HL-60 (cell line): ENCODE measurements at regions not wholly inside any gene's neighbourhood (a gene's known extent, or its start where the extent isn't known, plus 50 kb on each side); places are given as distances from the start of the nearest gene placed in this dataset.

Source experiments
- POLR2AphosphoS5 ChIP-seq: IDR thresholded peaks from 2 replicates; pipeline ENCODE4 v1.6.1; 2012; ENCODE audit warnings: low read depth
- SPI1 ChIP-seq: IDR thresholded peaks from 2 replicates; pipeline ENCODE4 v1.6.1; 2012; ENCODE audit warnings: low read depth, mild to moderate bottlenecking, borderline replicate concordance
- TF ChIP-seq, protein P1 (sequence below): IDR thresholded peaks from one replicate; pipeline ENCODE4 v1.5.1; 2011; ENCODE audit warnings: low read length, control low read depth, inconsistent platforms; ENCODE audit not compliant: insufficient read depth

DNA sequence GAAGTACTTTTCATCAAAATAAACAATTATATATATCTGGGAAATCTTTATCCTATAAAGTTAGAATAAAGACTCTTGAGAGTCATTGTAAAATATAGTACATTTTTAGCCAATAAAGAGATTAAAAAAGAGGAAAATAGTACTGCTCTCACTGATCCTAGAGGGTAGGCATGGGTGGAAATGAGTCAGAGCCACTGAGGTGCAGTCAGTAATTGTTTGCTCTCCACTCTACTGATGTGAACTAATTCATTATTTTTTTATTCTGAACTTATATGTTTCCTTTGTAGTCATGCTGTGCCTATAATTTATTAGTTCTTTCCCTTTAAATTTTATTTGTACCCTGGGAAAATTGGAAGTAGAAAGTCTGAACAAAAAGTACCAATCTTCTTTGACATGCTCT lies 1359.4 kb upstream of the GJE1 start:
- TF ChIP-seq, protein P1, sequence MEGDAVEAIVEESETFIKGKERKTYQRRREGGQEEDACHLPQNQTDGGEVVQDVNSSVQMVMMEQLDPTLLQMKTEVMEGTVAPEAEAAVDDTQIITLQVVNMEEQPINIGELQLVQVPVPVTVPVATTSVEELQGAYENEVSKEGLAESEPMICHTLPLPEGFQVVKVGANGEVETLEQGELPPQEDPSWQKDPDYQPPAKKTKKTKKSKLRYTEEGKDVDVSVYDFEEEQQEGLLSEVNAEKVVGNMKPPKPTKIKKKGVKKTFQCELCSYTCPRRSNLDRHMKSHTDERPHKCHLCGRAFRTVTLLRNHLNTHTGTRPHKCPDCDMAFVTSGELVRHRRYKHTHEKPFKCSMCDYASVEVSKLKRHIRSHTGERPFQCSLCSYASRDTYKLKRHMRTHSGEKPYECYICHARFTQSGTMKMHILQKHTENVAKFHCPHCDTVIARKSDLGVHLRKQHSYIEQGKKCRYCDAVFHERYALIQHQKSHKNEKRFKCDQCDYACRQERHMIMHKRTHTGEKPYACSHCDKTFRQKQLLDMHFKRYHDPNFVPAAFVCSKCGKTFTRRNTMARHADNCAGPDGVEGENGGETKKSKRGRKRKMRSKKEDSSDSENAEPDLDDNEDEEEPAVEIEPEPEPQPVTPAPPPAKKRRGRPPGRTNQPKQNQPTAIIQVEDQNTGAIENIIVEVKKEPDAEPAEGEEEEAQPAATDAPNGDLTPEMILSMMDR: no peak
- no peak for TF ChIP-seq POLR2AphosphoS5
- TF ChIP-seq SPI1: no peak
